Heart right ventricle (tissue), 16 donors: ENCODE measurements at regions not wholly inside any gene's neighbourhood (a gene's known extent, or its start where the extent isn't known, plus 50 kb on each side); places are given as distances from the start of the nearest gene placed in this dataset.

Experiments used
- ATAC-seq, 8 donors: fragments of 200-7000 bp; cut with Tn5 transposase; one replicate each; pipeline ENCODE4 v1.9.1; 2020; ENCODE audit warnings: mild to moderate bottlenecking in 8 of 8, moderate library complexity in 8 of 8, moderate number of reproducible peaks in 1 of 8
- DNase-seq, 2 donors: peaks; one replicate each; pipeline ENCODE4 v3.0.0-alpha.2; 2020
- H3K27ac ChIP-seq, 10 donors: fragments of 200-600 bp; sonication (generic) in 2 of 10; one replicate each; pipeline versions ENCODE4 v1.5.0 to v1.8.0; 2020 to 2022; ENCODE audit warnings: mild to moderate bottlenecking in 3 of 10
- H3K27me3 ChIP-seq, 7 donors: fragments of 200-600 bp; one replicate each; pipeline ENCODE4 v1.8.0; 2021 to 2022; ENCODE audit warnings: mild to moderate bottlenecking in 2 of 7
- H3K36me3 ChIP-seq, 9 donors: fragments of 200-600 bp; sonication (generic) in 1 of 9; one replicate each; pipeline versions ENCODE4 v1.5.0 to v1.8.0; 2020 to 2022; ENCODE audit warnings: mild to moderate bottlenecking in 2 of 9
- H3K4me1 ChIP-seq, 9 donors: fragments of 200-600 bp; sonication (generic) in 1 of 9; one replicate each; pipeline versions ENCODE4 v1.5.0 to v1.8.0; 2020 to 2022; ENCODE audit warnings: mild to moderate bottlenecking in 4 of 9
- H3K4me3 ChIP-seq, 10 donors: fragments of 200-600 bp; sonication (generic) in 2 of 10; one replicate each; pipeline versions ENCODE4 v1.5.0 to v1.8.0; 2020 to 2022; ENCODE audit warnings: mild to moderate bottlenecking in 7 of 10, moderate library complexity in 2 of 10
- H3K9me3 ChIP-seq, 11 donors: fragments of 200-600 bp in 10 of 11; sonication (generic) in 2 of 11; one replicate each; pipeline versions ENCODE4 v1.5.0 to v1.8.0; 2013 to 2022; ENCODE audit warnings: mild to moderate bottlenecking in 2 of 11, control low read depth in 1 of 11, moderate library complexity in 1 of 11
- CTCF ChIP-seq, 9 donors: fragments of 200-600 bp; sonication (generic) in 2 of 9; IDR thresholded peaks; one replicate each; pipeline versions ENCODE4 v1.5.0 to v1.8.0; 2021 to 2022; ENCODE audit warnings: antibody characterized with exemption in 9 of 9, mild to moderate bottlenecking in 5 of 9, moderate library complexity in 1 of 9
- WGBS, 2 donors: extraction: QIAGEN DNeasy Blood & Tissue Kit; methylation state at CpG; one replicate each; pipeline ENCODE4 v1.1.7; 2013; ENCODE audit warnings: inconsistent platforms in 1 of 2; 5-methylcytosine and 5-hydroxymethylcytosine counted together
- intact Hi-C, 10 donors: fragments of 100-400 bp; cut with DNase I; formaldehyde crosslinking; loops; one replicate each; pipeline versions ENCODE4 v1.11.1 to v1.14.2; 2022
- donor health status: Arrhythmogenic right ventricular cardiomyopathy.
- donor health status: ischemic (EF 13 %, LVEDD 7.1; RV severe dilation, severe dysfunction).
- donor health status: healthy with polysubstance abuse.
- donor health status: DM: no; HTN: yes; CAD: no.
- donor health status: DM: no; HTN: no; CAD: no.
- donor health status: ischemic (EF 25% LVEDD 6.9; RV normal size, moderate dysfunction).
- donor health status: ischemic (EF 25% LVEDD 5.7; RV mildly dilated, moderate dysfunction).
- donor health status: healthy.
- donor health status: DM: yes; HTN: yes; CAD: no.
- donor health status: Ischemic cardiomyopathy.
- donor health status: ischemic (EF 35%, LVEDD 5.7; RV mildly dilated, moderate dysfunction).
- donor health status: nonischemic (EF 11% LVEDD 7.7; RV severe dilation, severe dysfunction).
- donor health status: DM: yes; HTN: yes; CAD: no.
- donor health status: PGD.
- donor health status: ischemic (EF 29% LVEDD 5.4; RV normal size, mild dysfunction).
- donor health status: nonischemic (EF 23%, LVEDD 6.1; RV moderate dilation, normal function).

GRCh38 chrX:140913802-140914501, 88.4 kb upstream of the SPANXB1 start:
- ATAC-seq (no peak), DNase-seq (no peak)
- Histone ChIP-seq H3K27ac (no peak overlapping the region), H3K4me1 (no peaks in the 10 kb centered on the region), H3K27me3 (peaks cover 0 to 17% (median 0%) of the 10 kb centered on the region in 7 donors), H3K36me3 (no peaks in the 10 kb centered on the region), H3K9me3 (no peaks in the 10 kb centered on the region), H3K4me3 (no peak overlapping the region)
- no peak for TF ChIP-seq CTCF (IDR thresholded peaks at IDR 0.05)
- intact Hi-C loops, result no loop called here
- 89 to 92% methylated on average over 3 of the region's 3 CpGs for WGBS, 2 donors

GRCh38 chrX:140916872-140917271, 85.5 kb upstream of the SPANXB1 start:
- Histone ChIP-seq H3K36me3 (no peaks in the 10 kb centered on the region), H3K4me3 (no peak overlapping the region), H3K27me3 (peaks cover 0 to 15% (median 0%) of the 10 kb centered on the region in 7 donors), H3K27ac (no peak overlapping the region), H3K9me3 (no peaks in the 10 kb centered on the region), H3K4me1 (no peaks in the 10 kb centered on the region)
- DNase-seq, result no peak
- no peak for TF ChIP-seq CTCF (IDR thresholded peaks at IDR 0.05)
- ATAC-seq, result no peak
- 93 to 94% methylated on average over 1 of the region's 1 CpG for WGBS, 2 donors
- intact Hi-C loops, result loop anchor here in 1 of 10 donors (5.0 kb wide), 1 partner anchor 360 kb away; no protein-coding TSS in a partner anchor

GRCh38 chrX:140917354-140918115, 84.9 kb upstream of the SPANXB1 start:
- Histone ChIP-seq H3K27me3 (peaks cover 0 to 8% (median 0%) of the 10 kb centered on the region in 7 donors), H3K4me1 (no peaks in the 10 kb centered on the region), H3K4me3 (no peak overlapping the region), H3K27ac (no peak overlapping the region), H3K9me3 (no peaks in the 10 kb centered on the region), H3K36me3 (no peaks in the 10 kb centered on the region)
- no peak for ATAC-seq
- intact Hi-C loops, result loop anchor here in 1 of 10 donors (5.0 kb wide), 1 partner anchor 360 kb away; no protein-coding TSS in a partner anchor
- TF ChIP-seq CTCF (IDR thresholded peaks at IDR 0.05), result no peak
- no peak for DNase-seq
- WGBS, 2 donors, result 86 to 93% methylated on average over 4 of the region's 4 CpGs

- Histone ChIP-seq H3K9me3 (no peaks in the 10 kb centered on the region), H3K36me3 (no peaks in the 10 kb centered on the region), H3K4me3 (no peak overlapping the region), H3K27me3 (no peaks in the 10 kb centered on the region), H3K4me1 (no peaks in the 10 kb centered on the region), H3K27ac (no peak overlapping the region)
- DNase-seq, result peak in 1 of 2 donors; percentile 4
- TF ChIP-seq CTCF (IDR thresholded peaks at IDR 0.05), result peak in 7 of 9 donors; percentile 41 to 56 (median 46)
- intact Hi-C loops, result loop anchor here in 1 of 10 donors (5.0 kb wide), 1 partner anchor 359 kb away; no protein-coding TSS in a partner anchor
- 32 to 33% methylated on average over 14 of the region's 14 CpGs for WGBS, 2 donors
- no peak for ATAC-seq
Measured at GRCh38 chrX:140918398-140919038, 83.9 kb upstream of the SPANXB1 start.
